ENCODE measurements at regions not wholly inside any gene's neighbourhood (a gene's known extent, or its start where the extent isn't known, plus 50 kb on each side); places are given as distances from the start of the nearest gene placed in this dataset.
A peak's percentile ranks its signal among the peaks of the same experiment; 100 is the strongest.
"Not testable (repeated sequence)": the region's sequence is repeated elsewhere in the genome, so short reads cannot be mapped to it uniquely, and the experiment has no call there.

DNA sequence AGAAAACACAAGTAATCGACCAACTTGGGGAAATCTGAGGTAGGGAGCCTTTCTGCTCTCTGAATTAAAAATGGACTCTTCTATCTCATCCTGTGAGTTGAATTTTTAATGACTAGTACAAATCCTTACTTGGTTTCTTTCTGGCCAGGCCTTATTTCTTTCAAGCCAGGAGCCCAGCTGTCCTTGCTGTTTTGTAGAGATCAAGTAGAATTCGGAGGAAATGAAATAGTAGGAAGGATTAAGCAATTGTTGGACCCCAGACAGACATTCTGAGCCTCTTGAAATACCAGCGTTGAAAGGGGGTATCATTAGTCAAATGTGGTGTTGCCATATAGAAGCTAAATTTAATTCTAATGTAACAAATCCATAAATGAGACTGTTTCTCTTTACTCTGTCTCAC, 53.7 kb upstream of the SMIM15 start:
- DNase-seq = no peak

DNA sequence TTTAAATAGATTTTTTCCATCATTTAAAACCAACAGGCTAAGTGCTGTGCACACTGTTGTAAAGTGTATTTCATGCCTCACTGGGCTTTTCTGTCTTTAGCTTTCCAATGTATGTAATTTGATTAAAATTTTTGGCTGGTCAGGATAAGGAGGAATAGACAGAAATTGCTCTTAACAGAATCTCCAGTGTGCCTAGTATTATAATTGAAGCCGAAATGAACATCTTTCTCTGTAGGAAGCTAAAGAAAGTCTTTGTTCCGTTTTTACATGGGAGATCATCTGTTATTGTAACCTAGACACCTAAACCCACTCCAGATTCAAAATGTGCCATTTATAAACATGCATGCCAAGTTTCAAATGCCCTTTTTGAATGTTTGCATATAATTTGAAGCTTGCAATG, 54.5 kb upstream of the SMIM15 start:
- no peak for DNase-seq

GRCh38 chr5:61217214-61217613, 54.9 kb upstream of the SMIM15 start:
- no peak for DNase-seq

GRCh38 chr5:61228229-61228628, 66.0 kb upstream of the SMIM15 start:
- DNase-seq = no peak

DNA sequence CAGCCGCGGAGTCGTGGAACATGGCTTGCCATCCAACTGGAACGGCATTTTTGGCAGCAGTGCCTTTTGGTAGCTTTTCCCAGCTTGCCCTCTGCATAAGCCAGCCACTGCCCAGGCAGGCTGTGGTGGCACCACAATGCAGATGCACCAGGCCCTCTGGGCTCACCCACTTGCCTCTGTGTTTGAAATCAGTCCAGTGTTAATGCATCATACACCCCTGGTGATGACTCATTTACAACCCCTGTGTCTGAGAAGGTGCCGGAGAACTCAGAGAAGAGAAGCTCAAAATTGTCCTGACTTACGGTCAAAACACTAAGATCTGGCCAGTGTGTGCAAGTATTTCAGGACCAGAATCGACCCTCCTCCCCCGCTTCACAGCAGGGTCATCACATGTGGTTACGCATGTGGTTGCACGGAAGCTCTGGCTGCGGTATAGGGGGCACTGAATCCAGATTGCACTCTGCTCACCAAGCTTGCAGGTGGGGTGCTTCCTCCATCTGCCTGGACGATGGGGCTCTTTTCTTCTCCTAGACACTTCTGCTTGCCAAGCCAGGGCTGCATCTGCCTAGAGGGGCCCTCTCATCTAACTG, 66.5 kb upstream of the SMIM15 start:
- DNase-seq = no peak

GRCh38 chr5:61229416-61229815, 67.1 kb upstream of the SMIM15 start:
- peak; percentile 33 for DNase-seq

DNA sequence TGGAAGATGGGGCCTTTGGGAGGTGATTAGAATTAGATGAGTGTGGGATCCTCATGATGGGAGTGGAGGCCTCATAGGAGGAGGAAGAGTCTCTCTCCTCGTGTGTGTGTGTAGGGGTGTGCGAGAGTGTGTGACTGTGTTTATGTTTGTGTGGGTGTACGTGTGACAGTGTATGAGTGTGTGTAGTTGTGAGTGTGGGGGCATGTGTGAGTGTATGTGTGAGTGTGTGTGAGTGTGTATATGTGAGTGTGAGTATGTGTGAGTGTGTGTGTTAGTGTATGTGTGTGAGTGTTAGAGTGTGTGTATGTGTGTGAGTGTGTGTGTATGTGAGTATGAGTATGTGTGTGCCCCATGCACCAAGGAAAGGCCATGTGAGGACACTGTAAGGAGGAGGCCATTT, 68.2 kb upstream of the SMIM15 start:
- no peak for DNase-seq

DNA sequence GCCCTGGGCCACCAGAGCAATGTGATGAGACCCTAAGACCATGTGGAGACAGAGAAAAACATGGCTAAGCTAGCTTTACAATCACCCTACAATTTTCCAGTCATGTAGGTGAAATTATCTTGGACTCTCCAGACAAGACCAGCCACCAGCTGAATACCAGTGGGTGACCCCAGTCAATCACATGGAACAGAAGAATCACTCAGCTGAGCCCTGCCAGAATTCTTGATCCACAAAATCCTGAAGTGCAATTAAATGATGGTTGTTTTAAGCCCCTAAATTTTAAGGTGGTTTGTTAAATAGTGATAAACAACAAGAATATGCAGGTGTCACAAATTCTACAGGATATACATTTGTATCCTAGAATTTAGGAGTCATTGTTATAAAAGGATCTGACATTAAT, 69.5 kb upstream of the SMIM15 start:
- DNase-seq = no peak

DNA sequence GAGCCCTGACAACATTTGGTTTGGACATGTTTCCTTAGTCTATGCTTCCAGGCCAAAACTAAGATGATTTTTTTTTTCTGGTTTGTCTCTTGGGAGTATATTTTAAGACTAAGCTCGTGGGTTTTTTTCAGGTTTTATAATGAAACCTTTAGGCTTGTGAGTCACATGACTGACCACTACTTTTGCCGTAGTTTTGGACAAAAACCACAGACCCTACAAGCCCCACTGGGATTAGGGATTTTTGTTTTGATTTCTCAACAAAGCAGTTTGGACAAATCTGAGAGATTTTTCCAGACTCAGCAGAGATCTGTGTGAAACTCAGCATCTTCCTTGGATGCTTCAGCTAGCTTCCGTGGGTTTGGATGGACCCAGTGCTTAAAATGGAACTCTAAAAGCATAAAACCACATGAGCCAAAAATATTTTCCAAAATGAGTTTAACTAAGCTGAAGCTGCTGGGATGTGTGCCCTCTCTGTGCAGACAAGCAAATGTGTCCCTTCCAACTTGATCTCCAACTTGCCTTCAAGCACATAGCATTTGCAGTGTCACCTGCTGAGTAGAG, 70.3 kb upstream of the SMIM15 start:
- DNase-seq = peak; percentile 31

GRCh38 chr5:61234019-61234418, 71.8 kb upstream of the SMIM15 start:
- DNase-seq = no peak

DNA sequence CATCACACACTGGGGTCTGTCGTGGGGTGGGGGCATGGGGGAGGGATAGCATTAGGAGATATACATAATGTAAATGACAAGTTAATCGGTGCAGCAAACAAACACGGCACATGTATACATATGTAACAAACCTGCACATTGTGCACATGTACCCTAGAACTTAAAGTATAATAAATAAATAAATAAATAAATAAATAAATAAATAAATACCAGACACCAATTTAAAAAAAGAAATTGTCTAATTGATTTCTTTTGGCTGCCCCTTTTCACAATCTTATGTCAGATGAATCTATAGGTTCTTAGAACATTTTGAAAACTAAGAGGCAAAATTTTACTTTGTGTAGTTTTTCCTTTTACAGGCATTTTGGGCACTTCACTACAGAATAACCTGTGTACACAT, 74.4 kb upstream of the SMIM15 start:
- DNase-seq = not testable (repeated sequence)

GRCh38 chr5:61245486-61245885, 83.2 kb upstream of the SMIM15 start:
- peak; percentile 63 for DNase-seq

- DNase-seq = peak; percentile 36
Observed at GRCh38 chr5:61245936-61246335, 83.7 kb upstream of the SMIM15 start.

- no peak for DNase-seq
Observed at GRCh38 chr5:61246768-61247307, 84.6 kb upstream of the SMIM15 start.

GRCh38 chr5:61251874-61252642, 80.0 kb upstream of the ZSWIM6 start:
- no peak for DNase-seq

- DNase-seq = no peak
Observed at GRCh38 chr5:61252643-61252925, 79.5 kb upstream of the ZSWIM6 start.

GRCh38 chr5:61253547-61253946, 78.5 kb upstream of the ZSWIM6 start:
- no peak for DNase-seq

DNA sequence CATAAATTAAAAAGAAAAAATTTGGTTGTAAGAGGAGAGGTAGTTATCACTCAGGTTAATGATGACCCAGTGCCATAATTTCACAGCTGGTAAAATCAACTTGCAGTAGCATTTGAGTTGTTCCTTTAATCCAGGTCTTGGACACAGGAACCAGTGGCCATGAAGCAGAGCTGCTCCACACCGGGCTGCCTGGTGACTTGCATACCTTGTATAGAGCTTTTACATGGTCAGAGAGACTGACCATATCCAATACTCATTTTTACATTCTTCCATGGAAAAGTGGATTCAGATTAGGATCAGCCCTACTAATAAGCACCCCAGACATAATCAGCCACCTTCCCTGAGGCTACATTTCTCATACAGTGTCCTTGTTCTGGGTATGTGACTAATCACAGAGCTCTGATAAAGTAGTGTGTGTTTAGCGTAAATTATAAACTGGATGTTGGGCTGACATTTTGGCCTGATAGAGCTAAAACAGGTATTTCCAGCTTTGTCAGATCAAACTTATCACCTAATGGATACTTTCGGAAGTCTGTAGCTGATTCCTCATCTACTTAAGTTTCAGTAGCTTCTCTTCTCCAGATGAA, 77.0 kb upstream of the ZSWIM6 start:
- no peak for DNase-seq

DNA sequence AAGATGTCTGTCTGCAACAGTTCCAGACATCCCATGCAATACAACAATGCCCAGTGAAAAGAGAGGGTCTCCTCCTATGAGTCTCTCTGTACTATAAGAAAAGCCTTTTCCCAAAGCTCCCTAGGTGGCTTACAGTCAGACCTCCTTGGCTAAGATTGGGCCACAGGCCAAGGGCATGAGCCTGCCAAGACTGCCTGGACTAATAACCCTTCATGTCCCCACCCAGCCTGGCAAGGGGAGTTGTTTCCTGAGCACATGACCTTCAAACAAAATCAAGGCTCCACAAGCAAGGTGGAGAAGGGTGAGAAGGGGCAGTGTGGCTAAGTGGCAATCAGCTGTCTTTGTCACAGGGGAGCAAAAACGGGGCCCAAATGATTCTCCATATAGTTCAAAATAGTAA, 75.6 kb upstream of the ZSWIM6 start:
- DNase-seq = no peak

DNA sequence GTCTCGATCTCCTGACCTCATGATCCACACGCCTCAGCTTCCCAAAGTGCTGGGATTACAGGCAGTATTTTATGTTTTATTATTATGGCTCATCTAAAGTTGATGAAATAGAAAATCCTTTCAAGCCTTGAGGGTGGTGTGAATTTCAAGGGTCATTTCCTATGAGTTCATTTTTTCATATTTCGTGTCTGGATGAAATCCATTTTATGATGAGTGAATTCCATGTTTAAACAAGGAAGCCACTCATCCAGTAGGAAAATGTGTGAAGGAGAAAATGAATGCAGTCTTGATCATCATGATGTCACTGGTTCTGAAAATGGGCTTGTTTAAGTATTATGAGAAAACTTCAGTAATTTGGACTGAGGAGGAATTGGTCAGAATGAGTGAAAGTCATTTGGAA, 74.6 kb upstream of the ZSWIM6 start:
- no peak for DNase-seq

GRCh38 chr5:61261136-61261535, 70.9 kb upstream of the ZSWIM6 start:
- DNase-seq = no peak

- DNase-seq = no peak
Observed at GRCh38 chr5:61262080-61262479, 70.0 kb upstream of the ZSWIM6 start.

GRCh38 chr5:61263072-61263471, 69.0 kb upstream of the ZSWIM6 start:
- no peak for DNase-seq

Data from femur (tissue), 1 donor.